Suprapubic skin (tissue), 4 donors: ENCODE measurements at regions not wholly inside any gene's neighbourhood (a gene's known extent, or its start where the extent isn't known, plus 50 kb on each side); places are given as distances from the start of the nearest gene placed in this dataset.
"Not testable (repeated sequence)": the region's sequence is repeated elsewhere in the genome, so short reads cannot be mapped to it uniquely, and the experiment has no call there.

Experiments used
- DNase-seq, 2 donors: peaks; one replicate each; pipeline ENCODE4 v3.0.0-alpha.2; 2019; ENCODE audit warnings: low spot score in 2 of 2
- H3K27ac ChIP-seq: fragments of 200-600 bp; sonication (generic); one replicate; pipeline ENCODE4 v1.5.1; 2019
- H3K27me3 ChIP-seq: fragments of 200-600 bp; sonication (generic); one replicate; pipeline ENCODE4 v1.5.1; 2019
- H3K36me3 ChIP-seq: fragments of 200-600 bp; sonication (generic); one replicate; pipeline ENCODE4 v1.5.1; 2019
- H3K4me1 ChIP-seq: fragments of 200-600 bp; sonication (generic); one replicate; pipeline ENCODE4 v1.5.1; 2019
- H3K4me3 ChIP-seq: fragments of 200-600 bp; sonication (generic); one replicate; pipeline ENCODE4 v1.5.1; 2019; ENCODE audit warnings: mild to moderate bottlenecking
- H3K9me3 ChIP-seq: fragments of 200-600 bp; sonication (generic); one replicate; pipeline ENCODE4 v1.5.1; 2019
- EP300 ChIP-seq: sonication (generic); formaldehyde crosslinking; IDR thresholded peaks from one replicate; pipeline ENCODE4 v1.6.1; 2017; ENCODE audit warnings: antibody characterized with exemption
- POLR2A ChIP-seq, 2 donors: fragments of 450-650 bp; IDR thresholded peaks; one replicate each; pipeline ENCODE4 v1.6.1; 2017; ENCODE audit warnings: antibody characterized with exemption in 2 of 2, mild to moderate bottlenecking in 2 of 2, moderate library complexity in 2 of 2
- POLR2AphosphoS5 ChIP-seq, 3 donors: sonication (generic); formaldehyde crosslinking; IDR thresholded peaks; one replicate each; pipeline ENCODE4 v1.6.1; 2017; ENCODE audit warnings: antibody characterized with exemption in 3 of 3
- WGBS: methylation state at CpG from one replicate; pipeline ENCODE4 v1.1.5; 2018; 5-methylcytosine and 5-hydroxymethylcytosine counted together
- TF ChIP-seq, protein P1 (sequence below), 2 donors: fragments of 200-600 bp in 1 of 2; fragments of 450-650 bp in 1 of 2; sonication (generic) in 1 of 2; IDR thresholded peaks; one replicate each; pipeline ENCODE4 v1.5.1; 2016 to 2019; ENCODE audit warnings: antibody characterized with exemption in 2 of 2, mild to moderate bottlenecking in 1 of 2, moderate library complexity in 1 of 2

DNA sequence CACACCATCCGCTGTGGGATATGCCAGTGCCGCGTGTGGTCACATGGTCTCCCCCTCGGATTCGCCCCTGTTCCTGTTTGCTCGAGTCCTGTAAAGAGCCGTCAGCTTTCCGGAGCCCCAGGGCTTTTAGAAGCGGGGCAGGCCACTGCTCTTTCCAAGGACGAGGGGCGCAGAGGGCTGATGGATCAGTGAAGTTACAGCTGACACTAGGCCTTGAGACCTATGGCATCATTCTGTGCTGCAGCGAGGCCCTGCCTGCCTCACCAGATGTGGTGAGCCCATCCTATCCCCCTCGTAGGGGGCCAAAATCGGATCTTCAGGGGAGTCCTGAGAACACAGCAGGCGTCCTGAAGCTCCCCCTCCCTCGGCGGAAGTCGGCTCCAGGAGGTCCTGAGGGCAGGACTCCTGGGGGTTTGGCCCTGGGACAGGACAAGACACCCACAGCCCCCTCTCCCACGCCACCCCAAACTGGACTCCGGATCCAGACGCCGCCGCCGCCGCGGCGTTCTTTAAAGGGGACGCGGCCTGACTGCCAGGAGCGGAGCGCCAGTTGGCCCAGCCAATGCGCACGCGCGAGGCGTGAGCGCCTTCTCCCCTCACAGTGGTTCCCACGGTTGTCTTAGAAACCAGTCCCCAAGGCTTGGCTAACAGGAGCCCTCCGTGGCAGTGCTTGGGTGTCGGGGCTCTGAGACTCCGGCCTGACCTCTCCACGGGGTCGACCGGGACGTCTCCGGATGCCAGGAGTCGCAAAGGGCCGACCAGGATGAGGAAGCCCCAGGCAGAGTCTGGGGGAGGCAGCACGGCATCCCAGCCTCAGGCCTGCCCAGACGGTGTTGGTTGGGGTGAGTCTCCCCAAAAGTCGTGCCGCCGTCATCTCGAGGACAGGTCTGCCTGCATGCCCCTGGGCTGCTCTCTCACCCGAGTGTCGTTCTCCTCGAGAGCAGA, 371.7 kb downstream of the ZNF716 start:
- H3K27ac ChIP-seq = no peak overlapping the region
- peaks cover 11% of the 10 kb centered on the region for H3K9me3 ChIP-seq
- no peaks in the 10 kb centered on the region for H3K36me3 ChIP-seq
- H3K4me1 ChIP-seq = no peaks in the 10 kb centered on the region
- DNase-seq = no peak
- TF ChIP-seq EP300 (no peak), POLR2AphosphoS5 (IDR thresholded peaks at IDR 0.05) (no peak), POLR2A (IDR thresholded peaks at IDR 0.05) (no peak)
- TF ChIP-seq, protein P1, sequence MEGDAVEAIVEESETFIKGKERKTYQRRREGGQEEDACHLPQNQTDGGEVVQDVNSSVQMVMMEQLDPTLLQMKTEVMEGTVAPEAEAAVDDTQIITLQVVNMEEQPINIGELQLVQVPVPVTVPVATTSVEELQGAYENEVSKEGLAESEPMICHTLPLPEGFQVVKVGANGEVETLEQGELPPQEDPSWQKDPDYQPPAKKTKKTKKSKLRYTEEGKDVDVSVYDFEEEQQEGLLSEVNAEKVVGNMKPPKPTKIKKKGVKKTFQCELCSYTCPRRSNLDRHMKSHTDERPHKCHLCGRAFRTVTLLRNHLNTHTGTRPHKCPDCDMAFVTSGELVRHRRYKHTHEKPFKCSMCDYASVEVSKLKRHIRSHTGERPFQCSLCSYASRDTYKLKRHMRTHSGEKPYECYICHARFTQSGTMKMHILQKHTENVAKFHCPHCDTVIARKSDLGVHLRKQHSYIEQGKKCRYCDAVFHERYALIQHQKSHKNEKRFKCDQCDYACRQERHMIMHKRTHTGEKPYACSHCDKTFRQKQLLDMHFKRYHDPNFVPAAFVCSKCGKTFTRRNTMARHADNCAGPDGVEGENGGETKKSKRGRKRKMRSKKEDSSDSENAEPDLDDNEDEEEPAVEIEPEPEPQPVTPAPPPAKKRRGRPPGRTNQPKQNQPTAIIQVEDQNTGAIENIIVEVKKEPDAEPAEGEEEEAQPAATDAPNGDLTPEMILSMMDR (IDR thresholded peaks at IDR 0.05) = no peak
- no peaks in the 10 kb centered on the region for H3K27me3 ChIP-seq
- H3K4me3 ChIP-seq = no peak overlapping the region
- 86% methylated on average over 42 of the region's 57 CpGs for WGBS

DNA sequence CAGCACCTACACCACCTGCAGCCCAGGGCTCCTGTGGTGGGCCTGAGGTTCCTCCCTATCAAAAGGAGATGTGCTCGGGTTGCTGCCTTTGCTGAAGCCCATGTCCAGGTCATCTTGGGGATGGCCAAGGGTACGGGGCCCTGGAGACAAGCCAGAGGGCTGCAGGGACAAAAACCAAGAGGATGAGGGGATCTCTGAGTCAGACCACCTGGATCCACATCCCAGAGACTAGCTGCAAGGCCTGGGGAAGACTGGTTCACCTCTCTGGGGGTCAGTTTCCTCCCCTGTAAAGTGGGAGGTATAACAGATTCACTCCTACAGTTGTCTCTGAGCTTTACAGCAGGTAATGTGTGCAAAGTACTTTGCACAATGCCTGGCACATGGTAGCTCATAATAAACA, 376.6 kb downstream of the ZNF716 start:
- not testable (repeated sequence) for H3K9me3 ChIP-seq, H3K27ac ChIP-seq, DNase-seq, H3K4me3 ChIP-seq, H3K4me1 ChIP-seq, H3K36me3 ChIP-seq, H3K27me3 ChIP-seq
- 40% methylated on average over 2 of the region's 2 CpGs for WGBS

DNA sequence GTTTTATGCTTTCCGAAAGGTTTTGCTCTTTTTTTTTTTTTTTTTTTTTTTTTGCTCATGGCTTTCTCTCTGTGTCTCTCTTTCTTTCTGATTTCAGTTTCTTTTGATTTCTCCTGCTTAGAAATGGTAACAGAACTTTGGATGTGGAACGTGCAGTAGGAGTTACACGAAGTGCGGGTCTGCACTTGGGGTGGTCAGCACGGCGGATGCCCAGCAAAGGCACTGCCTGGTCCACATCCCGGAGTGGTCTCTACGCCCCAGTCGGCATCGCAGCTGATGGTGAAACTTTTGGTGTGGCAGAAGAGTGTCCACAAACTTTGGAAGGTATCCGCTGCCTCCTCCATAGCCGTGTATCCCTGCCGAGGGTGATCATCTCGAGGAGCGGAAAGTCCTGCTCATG, 385.2 kb downstream of the ZNF716 start:
- DNase-seq = peak in 1 of 2 donors; percentile 34
- H3K4me1 ChIP-seq, H3K36me3 ChIP-seq, H3K27ac ChIP-seq, H3K9me3 ChIP-seq, H3K4me3 ChIP-seq, H3K27me3 ChIP-seq: not testable (repeated sequence)
- 98% methylated on average over 9 of the region's 15 CpGs for WGBS

DNA sequence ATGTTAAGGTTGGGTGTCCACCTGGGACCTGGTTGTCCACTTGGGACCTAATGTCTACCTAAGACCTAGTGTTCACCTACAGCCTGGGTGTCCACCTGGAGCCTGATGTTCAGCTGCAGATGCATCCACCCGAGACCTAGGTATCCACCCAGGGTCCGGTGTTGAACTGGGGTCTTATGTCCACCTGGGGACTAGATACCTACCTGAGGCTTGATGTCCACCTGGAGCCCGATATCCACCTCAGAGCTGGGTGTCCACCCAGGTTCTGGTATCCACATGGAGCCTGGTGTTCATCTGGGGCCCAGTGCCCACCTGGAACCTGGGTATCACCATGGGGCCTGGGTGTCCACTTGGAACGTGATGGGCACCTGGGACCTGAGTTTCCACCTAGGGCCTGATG, 389.2 kb downstream of the ZNF716 start:
- not testable (repeated sequence) for H3K36me3 ChIP-seq, H3K4me3 ChIP-seq, H3K27me3 ChIP-seq, H3K27ac ChIP-seq, H3K4me1 ChIP-seq, H3K9me3 ChIP-seq
- DNase-seq = peak in 1 of 2 donors; percentile 58
- 40% methylated on average over 1 of the region's 4 CpGs for WGBS

DNA sequence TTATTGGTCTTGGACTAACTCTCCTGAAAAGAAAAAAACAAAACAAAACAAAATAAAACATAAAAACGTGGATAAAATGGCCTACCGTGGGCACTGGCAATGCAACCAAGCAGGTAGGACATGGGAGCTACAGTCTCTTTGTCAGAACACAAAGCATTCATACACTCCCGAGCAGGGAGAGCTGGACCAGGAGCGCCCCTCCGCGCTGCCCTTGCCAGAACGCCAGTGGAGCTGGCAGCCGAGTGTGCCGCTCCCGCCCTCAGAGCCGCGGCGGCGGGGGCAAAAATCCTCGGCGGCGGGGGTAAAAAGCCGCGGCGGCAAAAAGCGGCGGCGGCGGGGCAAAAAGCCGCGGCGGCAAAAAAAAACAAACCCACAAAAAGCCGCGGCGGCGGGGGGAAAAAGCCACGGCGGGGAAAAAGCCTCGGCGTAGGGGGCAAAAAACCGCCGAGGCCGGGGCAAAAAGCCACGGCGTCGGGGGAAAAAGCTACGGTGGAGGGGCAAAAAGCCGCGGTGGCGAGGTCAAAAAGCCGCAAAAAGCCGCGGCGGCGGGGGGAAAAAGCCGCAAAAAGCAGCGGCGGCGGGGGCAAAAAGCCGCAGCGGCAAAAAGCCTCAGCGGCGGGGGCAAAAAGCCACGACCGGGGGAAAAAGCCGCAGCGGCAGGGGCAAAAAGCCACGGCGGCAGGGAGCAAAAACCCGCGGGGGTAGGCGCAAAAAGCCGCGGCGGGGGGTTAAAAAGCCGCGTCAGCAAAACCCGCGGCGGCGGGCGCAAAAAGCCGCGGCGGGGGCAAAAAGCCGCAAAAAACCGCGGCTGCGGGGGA, 418.1 kb downstream of the ZNF716 start:
- H3K27me3 ChIP-seq = peaks cover 28% of the 10 kb centered on the region
- peaks cover 17% of the 10 kb centered on the region for H3K4me1 ChIP-seq
- WGBS = 15% methylated on average over 84 of the region's 84 CpGs
- H3K9me3 ChIP-seq = no peaks in the 10 kb centered on the region
- peak in 1 of 2 donors; percentile 63 for DNase-seq
- H3K36me3 ChIP-seq = no peaks in the 10 kb centered on the region
- H3K27ac ChIP-seq = no peak overlapping the region
- peak overlapping the region; percentile 53 for H3K4me3 ChIP-seq
- TF ChIP-seq POLR2A (IDR thresholded peaks at IDR 0.05) = no peak
- TF ChIP-seq POLR2AphosphoS5 (IDR thresholded peaks at IDR 0.05) = no peak
- TF ChIP-seq, protein P1 (IDR thresholded peaks at IDR 0.05) = no peak
- no peak for TF ChIP-seq EP300

DNA sequence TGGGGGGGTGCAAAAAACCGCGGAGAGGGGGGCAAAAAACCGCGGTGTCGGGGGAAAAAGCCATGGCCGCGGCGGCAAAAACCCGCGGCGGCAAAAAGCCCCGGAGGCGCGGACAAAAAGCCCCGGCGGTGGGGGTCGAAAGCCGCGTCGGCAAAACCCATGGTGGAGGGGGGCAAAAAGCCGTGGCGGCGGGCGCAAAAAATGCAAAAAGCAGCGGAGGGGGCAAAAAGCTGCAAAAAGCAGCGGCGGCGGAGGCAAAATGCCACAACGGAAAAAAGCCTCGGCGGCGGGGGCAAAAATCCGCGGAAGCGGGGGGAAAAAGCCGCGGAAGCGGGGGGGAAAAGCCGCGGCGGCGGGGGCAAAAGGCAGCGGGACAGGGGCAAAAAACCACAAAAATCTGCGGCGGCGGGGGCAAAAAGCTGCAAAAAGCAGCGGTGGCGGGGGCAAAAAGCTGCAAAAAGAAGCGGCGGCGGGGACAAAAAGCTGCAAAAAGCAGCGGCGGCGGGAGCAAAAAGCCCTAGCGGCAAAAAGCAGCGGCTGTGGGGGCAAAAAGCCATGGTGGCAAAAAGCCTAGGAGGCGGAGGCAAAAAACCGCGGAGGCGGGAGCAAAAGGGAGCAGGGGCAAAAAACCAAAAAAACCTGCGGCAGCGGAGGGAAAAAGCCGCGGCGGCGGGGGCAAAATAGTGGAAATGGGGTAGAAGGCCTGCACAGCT, 418.9 kb downstream of the ZNF716 start:
- Histone ChIP-seq H3K36me3 (no peaks in the 10 kb centered on the region), H3K4me3 (peak overlapping the region; percentile 53), H3K27me3 (peaks cover 28% of the 10 kb centered on the region), H3K27ac (no peak overlapping the region), H3K9me3 (no peaks in the 10 kb centered on the region), H3K4me1 (peaks cover 17% of the 10 kb centered on the region)
- peak in 1 of 2 donors; percentile 65 for DNase-seq
- TF ChIP-seq POLR2A (IDR thresholded peaks at IDR 0.05) = no peak
- TF ChIP-seq, protein P1 (IDR thresholded peaks at IDR 0.05) = no peak
- no peak for TF ChIP-seq EP300
- no peak for TF ChIP-seq POLR2AphosphoS5 (IDR thresholded peaks at IDR 0.05)
- 14% methylated on average over 64 of the region's 66 CpGs for WGBS
